ENCODE measurements at regions not wholly inside any gene's neighbourhood (a gene's known extent, or its start where the extent isn't known, plus 50 kb on each side); places are given as distances from the start of the nearest gene placed in this dataset.
"Not testable (repeated sequence)": the region's sequence is repeated elsewhere in the genome, so short reads cannot be mapped to it uniquely, and the experiment has no call there.

DNA sequence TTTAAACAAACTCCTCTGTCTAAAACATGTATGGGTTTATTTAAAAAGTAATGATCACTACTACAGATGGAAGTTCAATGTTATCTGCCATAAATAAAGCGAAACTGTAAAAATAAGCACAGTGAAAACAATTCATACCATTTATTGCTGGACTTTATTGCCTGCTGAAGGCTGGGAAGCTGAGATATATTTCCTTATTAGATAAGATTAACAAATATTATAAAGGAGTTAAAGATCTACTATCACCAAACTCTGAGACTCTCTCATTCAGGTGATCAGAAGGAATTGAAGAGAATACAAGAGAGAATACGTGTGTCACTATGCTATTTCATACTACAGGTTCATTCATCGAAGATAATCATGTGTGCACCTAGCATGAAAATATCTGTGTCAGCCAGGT is 190.9 kb upstream of the ATP10B start:
- Mint-ChIP-seq H3K36me3 (no peaks in the 10 kb centered on the region), H3K4me1 (no peaks in the 10 kb centered on the region), H3K27me3 (no peaks in the 10 kb centered on the region), H3K27ac (no peak overlapping the region), H3K4me3 (no peak overlapping the region), H3K9me3 (ENCODE audit: low read depth) (peaks cover 7% of the 10 kb centered on the region)
- ATAC-seq (no peak), DNase-seq (no peak)
- CTCF ChIA-PET = no interaction called here

DNA sequence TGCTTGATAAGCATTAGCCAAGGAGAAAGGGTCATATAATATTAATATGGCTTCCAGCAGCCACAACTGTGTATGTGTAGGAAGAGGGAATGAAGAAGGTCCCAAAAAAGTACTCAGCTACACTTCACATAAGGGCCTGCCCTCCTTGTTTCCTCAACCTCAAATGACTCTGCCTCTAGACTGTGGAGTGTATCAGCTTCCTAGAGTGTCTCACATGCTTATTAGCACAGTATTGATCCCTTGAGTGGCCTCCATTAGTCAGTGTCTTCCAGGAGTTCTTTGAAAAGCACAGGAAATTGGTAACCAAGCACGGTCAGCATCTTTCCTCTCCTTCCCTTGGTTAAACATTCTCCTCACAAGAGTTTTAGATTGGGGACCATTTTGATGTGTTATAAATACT is 190.4 kb upstream of the ATP10B start:
- CTCF ChIA-PET = no interaction called here
- Mint-ChIP-seq H3K27me3 (no peaks in the 10 kb centered on the region), H3K27ac (no peak overlapping the region), H3K9me3 (ENCODE audit: low read depth) (peaks cover 5% of the 10 kb centered on the region), H3K36me3 (no peaks in the 10 kb centered on the region), H3K4me3 (no peak overlapping the region), H3K4me1 (no peaks in the 10 kb centered on the region)
- ATAC-seq (no peak), DNase-seq (no peak)

DNA sequence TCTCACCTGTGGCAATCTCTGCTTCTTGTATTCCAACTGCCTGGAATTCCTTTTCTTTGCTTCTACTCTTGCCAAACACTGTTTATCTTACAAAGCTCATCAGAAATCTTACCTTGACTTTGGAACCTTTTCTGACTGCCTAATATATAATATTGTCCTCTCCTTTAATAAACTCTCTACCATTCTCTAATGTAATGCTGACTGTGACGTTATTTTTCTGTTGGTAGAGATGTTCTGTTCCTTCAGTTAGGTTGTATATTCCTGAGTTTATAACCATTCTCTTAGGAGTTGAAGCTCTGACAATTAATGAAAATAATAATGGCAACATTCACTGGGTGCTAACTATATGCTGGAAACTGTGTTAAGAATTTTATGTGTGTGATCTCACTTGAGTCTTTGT is 188.8 kb upstream of the ATP10B start:
- no peak for DNase-seq
- Mint-ChIP-seq H3K9me3 (ENCODE audit: low read depth) (peaks cover 5% of the 10 kb centered on the region), H3K27me3 (no peaks in the 10 kb centered on the region), H3K4me3 (no peak overlapping the region), H3K4me1 (no peaks in the 10 kb centered on the region), H3K27ac (no peak overlapping the region), H3K36me3 (no peaks in the 10 kb centered on the region)
- CTCF ChIA-PET = no interaction called here
- ATAC-seq = no peak

DNA sequence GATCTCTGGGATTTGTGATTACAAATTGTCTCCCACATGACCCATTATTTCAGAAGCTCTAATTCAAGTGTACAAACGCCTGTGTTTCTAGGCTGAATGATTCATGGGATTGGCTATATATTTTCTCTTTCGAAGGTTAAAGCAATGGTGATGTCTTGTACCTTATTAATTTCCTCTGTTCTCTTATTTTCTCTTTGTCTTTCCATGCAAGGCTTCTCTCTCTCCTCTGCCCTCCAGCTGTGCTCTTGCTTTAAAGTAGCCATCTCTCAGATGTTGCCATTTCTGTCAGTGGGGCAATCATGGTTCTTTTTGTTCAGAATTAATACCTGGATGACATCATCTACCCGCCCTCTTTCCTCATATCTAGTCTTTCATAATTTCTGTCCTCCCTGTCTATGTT is 184.3 kb upstream of the ATP10B start:
- Mint-ChIP-seq H3K4me1 (no peaks in the 10 kb centered on the region), H3K36me3 (no peaks in the 10 kb centered on the region), H3K27ac (no peak overlapping the region), H3K27me3 (no peaks in the 10 kb centered on the region), H3K4me3 (no peak overlapping the region), H3K9me3 (ENCODE audit: low read depth) (no peaks in the 10 kb centered on the region)
- DNase-seq (no peak), ATAC-seq (no peak)
- CTCF ChIA-PET = no interaction called here

DNA sequence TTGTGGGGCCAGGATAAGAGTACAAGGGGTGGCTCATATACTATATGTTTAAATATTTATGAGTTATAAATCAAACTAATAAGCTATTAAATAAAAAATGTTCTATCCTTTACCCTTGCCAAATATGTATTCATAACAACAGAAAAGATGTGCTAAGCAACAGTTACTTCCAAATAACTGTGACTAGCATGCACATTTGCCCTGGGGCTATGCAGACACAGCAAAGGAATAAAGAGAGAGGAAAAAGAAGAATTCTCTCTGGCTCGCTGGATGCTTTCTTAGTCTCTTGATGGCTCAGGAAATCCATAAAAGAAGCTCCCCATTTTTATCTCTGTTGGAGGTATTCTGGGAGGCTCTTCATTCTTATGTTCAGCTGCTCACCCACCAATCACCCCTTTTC is 182.4 kb upstream of the ATP10B start:
- DNase-seq (no peak), ATAC-seq (no peak)
- no peaks in the 10 kb centered on the region for H3K9me3 Mint-ChIP-seq (ENCODE audit: low read depth)
- no peaks in the 10 kb centered on the region for H3K4me1 Mint-ChIP-seq
- no peak overlapping the region for H3K4me3 Mint-ChIP-seq
- CTCF ChIA-PET = no interaction called here
- H3K36me3 Mint-ChIP-seq = no peaks in the 10 kb centered on the region
- no peaks in the 10 kb centered on the region for H3K27me3 Mint-ChIP-seq
- no peak overlapping the region for H3K27ac Mint-ChIP-seq

DNA sequence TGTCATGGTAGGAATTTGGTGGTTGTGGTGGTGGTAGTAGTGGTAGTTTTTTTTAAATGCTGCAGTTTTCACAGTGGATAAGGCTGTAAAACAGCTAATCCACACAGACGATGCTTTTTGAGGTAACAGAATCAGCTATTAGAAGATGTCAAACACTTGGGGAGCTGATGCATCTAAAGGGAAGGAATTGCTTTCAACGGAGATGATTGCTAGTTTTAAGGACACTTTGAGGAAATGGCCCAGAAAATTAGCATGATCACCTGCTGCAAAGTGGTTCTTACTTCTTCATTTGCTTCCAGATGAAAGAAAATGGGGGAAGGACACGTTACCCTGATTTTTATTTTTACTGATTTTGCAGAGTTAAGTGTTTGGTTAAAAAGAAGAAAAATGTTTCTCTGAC is 178.2 kb upstream of the ATP10B start:
- no peak overlapping the region for H3K4me3 Mint-ChIP-seq
- DNase-seq (no peak), ATAC-seq (no peak)
- no peaks in the 10 kb centered on the region for H3K4me1 Mint-ChIP-seq
- H3K9me3 Mint-ChIP-seq (ENCODE audit: low read depth) = no peaks in the 10 kb centered on the region
- CTCF ChIA-PET = no interaction called here
- no peaks in the 10 kb centered on the region for H3K27me3 Mint-ChIP-seq
- no peaks in the 10 kb centered on the region for H3K36me3 Mint-ChIP-seq
- H3K27ac Mint-ChIP-seq = no peak overlapping the region

DNA sequence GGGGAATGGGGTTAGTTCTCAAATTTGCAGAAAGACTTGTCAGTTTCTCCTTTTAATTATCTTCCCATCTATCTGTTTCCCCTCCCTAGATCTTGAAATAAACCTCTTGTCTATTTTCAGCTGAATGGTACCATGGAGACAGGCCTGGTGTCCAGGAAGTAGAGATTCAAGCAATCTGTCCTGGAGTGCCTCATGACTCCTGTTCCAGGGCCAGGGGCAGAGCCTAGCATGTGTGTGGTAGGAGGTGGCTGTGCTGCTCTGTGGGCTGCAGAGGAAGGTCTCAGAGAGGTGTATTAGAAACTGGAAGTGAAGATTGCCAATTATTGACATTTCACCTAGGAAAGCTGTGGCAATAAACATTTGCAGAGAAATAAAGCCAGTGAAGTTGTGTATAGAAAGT is 175.8 kb upstream of the ATP10B start:
- no peaks in the 10 kb centered on the region for H3K27me3 Mint-ChIP-seq
- ATAC-seq = no peak
- H3K4me3 Mint-ChIP-seq = no peak overlapping the region
- H3K4me1 Mint-ChIP-seq = no peaks in the 10 kb centered on the region
- DNase-seq = no peak
- H3K9me3 Mint-ChIP-seq (ENCODE audit: low read depth) = no peaks in the 10 kb centered on the region
- CTCF ChIA-PET = no interaction called here
- H3K36me3 Mint-ChIP-seq = no peaks in the 10 kb centered on the region
- H3K27ac Mint-ChIP-seq = no peak overlapping the region

DNA sequence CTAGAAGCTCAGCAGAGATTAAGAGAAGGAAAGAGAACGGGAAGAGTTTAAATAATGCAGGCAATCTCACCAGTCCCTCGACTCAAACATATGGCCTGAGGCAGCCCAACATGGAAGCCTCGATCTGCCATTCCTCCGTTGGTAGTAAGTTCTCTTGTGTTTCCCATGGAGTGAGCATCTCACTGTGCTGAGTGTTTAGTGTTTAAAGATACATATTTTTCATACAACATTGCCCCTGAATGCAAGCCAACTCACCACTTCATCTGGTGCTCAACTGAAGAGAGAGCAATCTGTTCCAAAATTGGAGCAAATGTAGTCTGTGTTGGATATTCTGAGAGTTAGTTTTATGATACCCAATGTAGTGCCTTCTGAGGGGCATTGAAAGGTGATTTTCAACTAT is 171.5 kb upstream of the ATP10B start:
- DNase-seq (no peak), ATAC-seq (no peak)
- CTCF ChIA-PET = no interaction called here
- Mint-ChIP-seq H3K36me3 (no peaks in the 10 kb centered on the region), H3K4me1 (no peaks in the 10 kb centered on the region), H3K27ac (no peak overlapping the region), H3K27me3 (no peaks in the 10 kb centered on the region), H3K4me3 (no peak overlapping the region), H3K9me3 (ENCODE audit: low read depth) (no peaks in the 10 kb centered on the region)

DNA sequence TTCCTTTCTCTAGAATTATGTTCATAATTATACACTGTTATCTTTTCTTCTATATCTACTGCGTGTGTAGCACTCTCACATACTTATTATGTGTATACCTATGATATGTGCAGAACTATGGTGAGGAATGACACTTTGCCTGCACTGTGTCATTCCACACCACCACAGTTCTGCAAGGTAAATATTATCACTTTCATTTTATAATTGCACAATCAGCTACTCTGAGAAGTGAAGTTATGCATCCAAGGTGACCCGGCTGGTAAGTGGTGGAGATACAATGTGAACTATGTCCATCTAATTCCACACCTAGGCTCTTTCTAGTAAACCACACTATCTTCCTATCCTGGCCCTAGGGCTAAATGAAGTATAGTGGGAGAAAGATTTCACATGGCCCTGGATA is 170.1 kb upstream of the ATP10B start:
- no peak overlapping the region for H3K27ac Mint-ChIP-seq
- H3K4me1 Mint-ChIP-seq = no peaks in the 10 kb centered on the region
- DNase-seq = no peak
- CTCF ChIA-PET = no interaction called here
- no peaks in the 10 kb centered on the region for H3K9me3 Mint-ChIP-seq (ENCODE audit: low read depth)
- no peak for ATAC-seq
- no peaks in the 10 kb centered on the region for H3K27me3 Mint-ChIP-seq
- H3K36me3 Mint-ChIP-seq = no peaks in the 10 kb centered on the region
- no peak overlapping the region for H3K4me3 Mint-ChIP-seq

DNA sequence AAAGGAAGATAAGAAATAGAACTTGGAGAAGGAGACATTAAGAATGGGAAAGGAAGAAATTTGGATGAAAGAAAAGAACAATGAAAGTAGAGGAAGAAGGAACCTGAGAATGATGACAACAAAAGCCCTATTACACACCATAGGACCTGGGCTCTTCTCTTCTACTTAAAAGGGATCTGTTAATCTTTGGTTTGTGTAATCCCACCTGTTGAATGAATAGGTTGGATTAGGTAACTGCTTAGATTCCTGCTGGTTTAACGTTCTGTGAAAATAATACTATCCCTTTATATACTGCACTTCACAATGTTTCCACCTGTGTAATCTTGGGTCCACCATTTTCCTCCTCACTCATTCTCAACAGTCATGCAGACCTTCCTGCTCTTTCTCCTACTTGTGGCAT is 157.8 kb upstream of the ATP10B start:
- Mint-ChIP-seq H3K27me3 (no peaks in the 10 kb centered on the region), H3K36me3 (no peaks in the 10 kb centered on the region), H3K4me3 (no peak overlapping the region), H3K9me3 (ENCODE audit: low read depth) (no peaks in the 10 kb centered on the region), H3K27ac (no peak overlapping the region), H3K4me1 (no peaks in the 10 kb centered on the region)
- CTCF ChIA-PET = no interaction called here
- DNase-seq (no peak), ATAC-seq (no peak)

DNA sequence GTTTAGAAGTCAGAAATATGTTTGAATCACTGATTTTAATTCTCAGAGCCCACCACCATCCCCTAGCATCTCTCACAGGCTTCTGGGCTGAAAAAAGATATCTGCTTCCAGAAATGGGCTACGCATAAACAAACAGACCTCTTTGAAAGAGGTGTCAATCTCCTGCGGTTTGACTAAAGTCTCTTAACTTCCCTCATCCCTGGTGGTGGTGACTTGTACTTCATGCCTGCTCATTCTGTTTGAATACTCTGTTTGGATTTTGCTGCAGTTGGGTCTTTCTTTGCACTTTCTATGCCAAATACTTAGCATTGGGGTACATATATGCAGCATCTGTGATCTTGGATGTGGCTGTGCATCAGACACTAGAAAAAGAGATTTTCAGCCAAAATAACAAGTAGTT is 157.2 kb upstream of the ATP10B start:
- DNase-seq = no peak
- Mint-ChIP-seq H3K4me1 (no peaks in the 10 kb centered on the region), H3K4me3 (no peak overlapping the region), H3K27me3 (no peaks in the 10 kb centered on the region), H3K9me3 (ENCODE audit: low read depth) (no peaks in the 10 kb centered on the region), H3K36me3 (no peaks in the 10 kb centered on the region), H3K27ac (no peak overlapping the region)
- CTCF ChIA-PET = no interaction called here
- no peak for ATAC-seq

DNA sequence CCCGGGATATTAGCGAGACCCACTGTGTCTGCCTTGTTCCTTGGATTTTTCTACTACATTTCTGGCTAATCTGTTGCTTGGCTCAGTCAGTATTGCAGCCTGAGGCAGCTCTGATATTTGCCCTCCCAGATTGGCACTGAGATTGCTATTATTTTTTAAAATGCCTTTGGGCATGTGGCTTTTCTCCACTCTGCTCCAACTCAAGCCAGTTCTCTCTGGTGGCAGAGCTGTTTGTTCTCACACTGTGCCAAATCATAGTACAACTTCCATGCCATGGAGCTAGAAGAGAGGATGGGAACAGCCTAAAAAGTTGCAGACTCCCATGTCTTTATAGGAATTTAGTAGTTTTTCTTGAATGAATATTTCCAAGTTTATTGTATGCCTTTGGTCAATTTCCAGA is 155.9 kb upstream of the ATP10B start:
- no peak for ATAC-seq

DNA sequence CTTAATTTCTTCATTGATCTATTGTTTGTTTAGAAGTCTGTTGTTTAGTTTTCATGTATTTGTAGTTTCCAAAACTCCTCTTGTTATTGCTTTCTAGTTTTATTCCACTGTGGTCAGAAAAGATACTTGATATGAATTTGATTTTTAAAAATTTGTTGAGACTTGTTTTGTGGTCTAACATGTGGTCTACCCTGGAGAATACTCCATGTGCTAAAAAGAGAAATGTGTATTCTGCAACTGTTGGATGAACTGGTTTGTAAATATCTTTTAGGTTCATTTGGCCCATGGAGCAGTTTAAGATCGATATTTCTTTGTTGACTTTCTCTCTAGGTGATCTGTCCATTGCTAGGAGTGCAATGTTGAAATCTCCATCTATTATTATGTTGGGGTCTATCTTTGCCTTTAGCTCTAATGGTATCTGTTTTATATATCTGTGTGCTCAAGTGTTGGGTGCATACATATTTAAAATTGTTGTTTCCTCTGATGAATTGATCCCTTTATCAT is 150.6 kb upstream of the ATP10B start:
- Mint-ChIP-seq H3K4me3 (no peak overlapping the region), H3K9me3 (ENCODE audit: low read depth) (no peaks in the 10 kb centered on the region), H3K27me3 (no peaks in the 10 kb centered on the region), H3K4me1 (no peaks in the 10 kb centered on the region), H3K36me3 (no peaks in the 10 kb centered on the region), H3K27ac (no peak overlapping the region)
- DNase-seq = no peak
- no peak for ATAC-seq
- CTCF ChIA-PET = no interaction called here

More for the DNA sequence above, 155.9 kb upstream of the ATP10B start:
- H3K27ac Mint-ChIP-seq = no peak overlapping the region
- H3K4me3 Mint-ChIP-seq = no peak overlapping the region
- no peaks in the 10 kb centered on the region for H3K4me1 Mint-ChIP-seq
- no peaks in the 10 kb centered on the region for H3K36me3 Mint-ChIP-seq
- CTCF ChIA-PET = no interaction called here
- H3K27me3 Mint-ChIP-seq = no peaks in the 10 kb centered on the region
- H3K9me3 Mint-ChIP-seq (ENCODE audit: low read depth) = no peaks in the 10 kb centered on the region
- no peak for DNase-seq

DNA sequence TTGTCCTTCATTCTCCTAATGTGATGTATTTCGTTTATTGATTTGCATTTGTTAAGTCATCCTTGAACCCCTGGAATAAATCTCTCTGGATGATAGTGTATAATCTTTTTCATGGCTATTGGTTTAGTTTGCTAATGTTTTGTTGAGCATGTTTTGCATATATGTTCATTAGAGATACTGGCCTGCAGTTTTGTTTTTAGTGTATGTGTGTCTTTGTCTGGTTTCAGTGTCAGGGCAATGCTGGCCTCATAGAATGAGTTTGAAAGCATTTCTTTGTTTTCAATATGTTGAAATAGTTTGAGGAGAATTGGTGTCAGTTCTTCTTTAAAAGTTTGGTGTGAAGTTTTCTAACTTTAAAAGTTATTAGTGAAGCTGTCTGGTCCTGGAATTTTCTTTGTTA is 149.6 kb upstream of the ATP10B start:
- DNase-seq = no peak
- Mint-ChIP-seq H3K27ac (no peak overlapping the region), H3K4me3 (no peak overlapping the region), H3K27me3 (no peaks in the 10 kb centered on the region), H3K9me3 (ENCODE audit: low read depth) (no peaks in the 10 kb centered on the region), H3K36me3 (no peaks in the 10 kb centered on the region), H3K4me1 (no peaks in the 10 kb centered on the region)
- ATAC-seq = no peak
- CTCF ChIA-PET = no interaction called here

DNA sequence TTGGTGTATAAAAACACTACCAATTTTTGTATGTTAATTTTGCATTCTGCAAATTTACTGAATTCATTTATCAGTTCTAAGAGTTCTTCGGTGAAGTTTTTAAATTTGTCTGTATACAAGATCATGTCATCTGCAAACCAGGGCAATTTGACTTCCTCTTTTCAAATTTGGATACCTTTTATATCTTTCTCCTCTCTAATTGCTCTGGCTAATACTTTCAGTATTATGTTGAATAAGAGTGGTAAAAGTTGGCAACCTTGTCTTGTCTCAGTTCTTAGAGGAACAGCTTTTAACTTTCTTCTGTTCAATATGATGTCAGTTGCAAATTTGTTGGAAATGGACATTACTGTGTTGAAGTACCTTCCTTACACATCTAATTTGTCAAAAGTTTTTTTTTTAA is 149.1 kb upstream of the ATP10B start:
- CTCF ChIA-PET; H3K27ac Mint-ChIP-seq; ATAC-seq; DNase-seq; H3K4me1 Mint-ChIP-seq; H3K9me3 Mint-ChIP-seq (ENCODE audit: low read depth); H3K27me3 Mint-ChIP-seq; H3K36me3 Mint-ChIP-seq; H3K4me3 Mint-ChIP-seq: not testable (repeated sequence)

All from activated CD8-positive, alpha-beta memory T cell treated with anti-CD3 and anti-CD28 coated beads, Interleukin-2, amount 10 ng/mL, durations not matched to agents 7 days and 5 days (primary cell).